A673 (cell line): ENCODE measurements at regions not wholly inside any gene's neighbourhood (a gene's known extent, or its start where the extent isn't known, plus 50 kb on each side); places are given as distances from the start of the nearest gene placed in this dataset.

ENCODE experiments used
- BruUV-seq: library from RNA; stranded (reverse); fragments of 400-500 nt; replicated peaks from 2 replicates; lab custom pipeline; 2021; lab: Mats Ljungman, UMichigan
- CTCF ChIA-PET: fragments of 300-600 bp; sonication (Branson Sonifier 250); formaldehyde crosslinking; loops from one replicate; lab custom pipeline; 2022; ENCODE audit warnings: antibody characterized with exemption; lab: Charles Lee
- POLR2A ChIA-PET: fragments of 300-600 bp; sonication (Branson Sonifier 250); formaldehyde crosslinking; loops from one replicate; lab custom pipeline; 2022; ENCODE audit warnings: antibody characterized with exemption; ENCODE audit not compliant: low non-redundant PET; lab: Charles Lee
- DNase-seq: peaks from one replicate; pipeline ENCODE4 v3.0.0-alpha.2; 2015; ENCODE audit warnings: low spot score
- H3K27ac ChIP-seq: fragments of 200-600 bp; sonication (generic); 2 replicates; pipeline ENCODE4 v1.5.1; 2016; ENCODE audit warnings: mixed run types, low read depth, mild to moderate bottlenecking, mixed read lengths, antibody characterized with exemption, low read length; ENCODE audit not compliant: poor library complexity, severe bottlenecking
- H3K27me3 ChIP-seq: fragments of 200-600 bp; sonication (generic); replicated peaks from 2 replicates; pipeline ENCODE4 v1.6.1; 2017; ENCODE audit warnings: mixed run types, low read depth, mild to moderate bottlenecking, mixed read lengths, antibody characterized with exemption, low read length; ENCODE audit not compliant: insufficient read depth, poor library complexity
- H3K36me3 ChIP-seq: fragments of 200-600 bp; sonication (generic); 2 replicates; pipeline ENCODE4 v1.6.1; 2016; ENCODE audit warnings: mixed run types, mild to moderate bottlenecking, mixed read lengths, antibody characterized with exemption, low read length; ENCODE audit not compliant: insufficient read depth, poor library complexity, severe bottlenecking
- H3K4me1 ChIP-seq: fragments of 200-600 bp; sonication (generic); 2 replicates; pipeline ENCODE4 v1.6.1; 2017; ENCODE audit warnings: mixed run types, mild to moderate bottlenecking, mixed read lengths, antibody characterized with exemption, low read length; ENCODE audit not compliant: insufficient read depth, poor library complexity, severe bottlenecking
- H3K4me3 ChIP-seq: fragments of 200-600 bp; sonication (generic); 2 replicates; pipeline ENCODE4 v1.5.1; 2016; ENCODE audit warnings: low read depth, mixed run types, mild to moderate bottlenecking, mixed read lengths, low read length; ENCODE audit not compliant: poor library complexity, severe bottlenecking
- H3K9me3 ChIP-seq: fragments of 200-600 bp; sonication (generic); 2 replicates; pipeline ENCODE4 v1.6.1; 2016; ENCODE audit warnings: mixed run types, low read depth, mild to moderate bottlenecking, mixed read lengths, antibody characterized with exemption, low read length; ENCODE audit not compliant: poor library complexity, severe bottlenecking
- CTCF ChIP-seq: fragments of 300-800, 200-600 bp; sonication (generic); conservative IDR thresholded peaks from 2 replicates; pipeline ENCODE4 v1.5.1; 2017; ENCODE audit warnings: low read depth, mild to moderate bottlenecking, antibody characterized with exemption, low read length, moderate library complexity, mixed read lengths
- EZH2 ChIP-seq: fragments of 200-600 bp; sonication (generic); IDR thresholded peaks from 2 replicates; pipeline ENCODE4 v1.6.1; 2017; ENCODE audit warnings: borderline replicate concordance, low read depth, mild to moderate bottlenecking, mixed read lengths, antibody characterized with exemption, low read length; ENCODE audit not compliant: poor library complexity, severe bottlenecking
- intact Hi-C: fragments of 100-400 bp; cut with micrococcal nuclease; formaldehyde crosslinking; loops from one replicate; pipeline ENCODE4 v1.10.0; 2022; ENCODE audit not compliant: unreplicated experiment

- intact Hi-C loops = no loop called here
These were observed 75.4 kb upstream of the LRRC7 start for GRCh38 chr1:69492286-69492685.

GRCh38 chr1:69494221-69494620 lies 73.5 kb upstream of the LRRC7 start:
- BruUV-seq = no TSS peak
- TF ChIP-seq CTCF (no peak), EZH2 (no peak)
- H3K9me3 ChIP-seq = no peaks in the 10 kb centered on the region
- POLR2A ChIA-PET = no interaction called here
- H3K27me3 ChIP-seq = no peaks in the 10 kb centered on the region
- H3K36me3 ChIP-seq = no peaks in the 10 kb centered on the region
- CTCF ChIA-PET = no interaction called here
- H3K27ac ChIP-seq = no peak overlapping the region
- no peak for DNase-seq
- intact Hi-C loops = no loop called here
- no peak overlapping the region for H3K4me3 ChIP-seq
- no peaks in the 10 kb centered on the region for H3K4me1 ChIP-seq

More at GRCh38 chr1:69492286-69492685, 75.4 kb upstream of the LRRC7 start:
- no peaks in the 10 kb centered on the region for H3K9me3 ChIP-seq
- ChIA-PET POLR2A (no interaction called here), CTCF (no interaction called here)
- no peaks in the 10 kb centered on the region for H3K27me3 ChIP-seq
- BruUV-seq = no TSS peak
- no peak for DNase-seq
- H3K27ac ChIP-seq = no peak overlapping the region
- H3K4me1 ChIP-seq = no peaks in the 10 kb centered on the region
- H3K4me3 ChIP-seq = no peak overlapping the region
- no peaks in the 10 kb centered on the region for H3K36me3 ChIP-seq
- no peak for TF ChIP-seq EZH2
- no peak for TF ChIP-seq CTCF

- CTCF ChIA-PET = no interaction called here
- POLR2A ChIA-PET = no interaction called here
These were observed 70.1 kb upstream of the LRRC7 start for GRCh38 chr1:69497441-69498221.

More at GRCh38 chr1:69497441-69498221, 70.1 kb upstream of the LRRC7 start:
- no peak for DNase-seq
- TF ChIP-seq CTCF (no peak), EZH2 (no peak)
- H3K4me1 ChIP-seq = no peaks in the 10 kb centered on the region
- no peak overlapping the region for H3K27ac ChIP-seq
- intact Hi-C loops = no loop called here
- H3K36me3 ChIP-seq = no peaks in the 10 kb centered on the region
- H3K27me3 ChIP-seq = no peaks in the 10 kb centered on the region
- no peak overlapping the region for H3K4me3 ChIP-seq
- BruUV-seq = no TSS peak
- no peaks in the 10 kb centered on the region for H3K9me3 ChIP-seq
